Endodermal cell (in vitro differentiated cells): ENCODE measurements at regions not wholly inside any gene's neighbourhood (a gene's known extent, or its start where the extent isn't known, plus 50 kb on each side); places are given as distances from the start of the nearest gene placed in this dataset.

Source experiments
- DNase-seq: peaks from one replicate; pipeline ENCODE4 v3.0.0-alpha.2; 2017
- H3K27ac ChIP-seq: 2 replicates; pipeline ENCODE4 v1.5.1; 2013; ENCODE audit warnings: mild to moderate bottlenecking, low read depth, low read length, moderate library complexity
- H3K27me3 ChIP-seq: 2 replicates; pipeline ENCODE4 v1.6.1; 2013; ENCODE audit warnings: mild to moderate bottlenecking, low read length, moderate library complexity; ENCODE audit not compliant: insufficient read depth, control insufficient read depth, poor library complexity, severe bottlenecking
- H3K36me3 ChIP-seq: 2 replicates; pipeline ENCODE4 v1.7.0; 2013; ENCODE audit warnings: mild to moderate bottlenecking, low read length, moderate library complexity; ENCODE audit not compliant: control insufficient read depth, insufficient read depth
- H3K4me1 ChIP-seq: one replicate; pipeline ENCODE4 v1.7.0; 2013; ENCODE audit warnings: low read length; ENCODE audit not compliant: control insufficient read depth, insufficient read depth
- H3K4me3 ChIP-seq: 2 replicates; pipeline ENCODE4 v1.5.1; 2013; ENCODE audit warnings: mild to moderate bottlenecking, low read length, moderate library complexity
- H3K9ac ChIP-seq: 2 replicates; pipeline ENCODE4 v1.6.1; 2013; ENCODE audit warnings: mild to moderate bottlenecking, low read length, moderate library complexity; ENCODE audit not compliant: poor library complexity, severe bottlenecking; ENCODE audit errors: extremely low read depth
- H3K9me3 ChIP-seq: 2 replicates; pipeline ENCODE4 v1.6.1; 2013; ENCODE audit warnings: mild to moderate bottlenecking, low read length, moderate library complexity; ENCODE audit not compliant: control insufficient read depth
- H3K27ac Mint-ChIP-seq: 2 replicates; pipeline ENCODE4 v1.8.0; 2020; ENCODE audit warnings: mixed read lengths
- H3K27me3 Mint-ChIP-seq: 2 replicates; pipeline ENCODE4 v1.8.0; 2021; ENCODE audit warnings: mild to moderate bottlenecking, mixed read lengths; ENCODE audit not compliant: insufficient read depth
- H3K36me3 Mint-ChIP-seq: 2 replicates; pipeline ENCODE4 v1.8.0; 2020; ENCODE audit warnings: low read depth, mixed read lengths
- H3K4me1 Mint-ChIP-seq: 2 replicates; pipeline ENCODE4 v1.8.0; 2020; ENCODE audit warnings: mixed read lengths
- H3K4me3 Mint-ChIP-seq: 2 replicates; pipeline ENCODE4 v1.8.0; 2020; ENCODE audit warnings: mild to moderate bottlenecking, moderate library complexity, mixed read lengths
- H3K9me3 Mint-ChIP-seq: 2 replicates; pipeline ENCODE4 v1.8.0; 2020; ENCODE audit warnings: mild to moderate bottlenecking, mixed read lengths
- WGBS, 2 experiments: methylation state at CpG; one replicate each; pipeline versions ENCODE4 v1.1.5 to v1.1.7; 2013; ENCODE audit warnings: missing lambda C conversion rate in 2 of 2, mixed read lengths in 1 of 2; ENCODE audit not compliant: insufficient coverage in 1 of 2, insufficient read length in 1 of 2; 5-methylcytosine and 5-hydroxymethylcytosine counted together
- TF ChIP-seq, protein P1 (sequence below): fragments of 200-600 bp; sonication (generic); conservative IDR thresholded peaks from 2 replicates; pipeline ENCODE4 v1.5.0; 2021; ENCODE audit warnings: antibody characterized with exemption, mild to moderate bottlenecking

DNA sequence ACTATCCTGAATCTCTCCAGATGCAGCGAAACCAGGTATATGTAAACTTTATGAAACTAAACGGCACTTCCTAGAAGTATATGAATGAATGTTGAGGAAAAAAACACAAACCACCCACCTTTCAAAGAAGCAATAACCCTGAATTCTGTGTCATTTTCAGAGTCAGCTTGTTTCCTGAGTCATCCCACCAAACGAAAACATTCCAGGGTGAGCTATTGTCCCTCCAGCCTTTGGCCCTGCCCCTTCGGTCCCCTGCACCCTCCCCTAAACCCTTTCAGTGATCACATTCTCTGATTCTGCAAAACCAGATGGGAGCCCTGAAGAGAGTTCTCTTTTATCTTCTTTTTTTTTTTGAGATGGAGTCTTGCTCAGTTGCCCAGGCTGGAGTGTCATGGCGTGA is 202.6 kb upstream of the ALG10B start:
- H3K36me3 ChIP-seq: no peaks in the 10 kb centered on the region
- H3K27me3 Mint-ChIP-seq: no peaks in the 10 kb centered on the region
- WGBS, 2 experiments: 65% methylated on average over 4 of the region's 5 CpGs; no CpG with 5 or more reads in 1 of the 2 experiments
- DNase-seq: no peak
- H3K4me3 Mint-ChIP-seq: no peak overlapping the region
- H3K4me3 ChIP-seq: no peak overlapping the region
- no peaks in the 10 kb centered on the region for H3K27me3 ChIP-seq
- peaks cover 85% of the 10 kb centered on the region for H3K9me3 Mint-ChIP-seq
- H3K27ac ChIP-seq: no peak overlapping the region
- H3K4me1 ChIP-seq: no peaks in the 10 kb centered on the region
- H3K9ac ChIP-seq: no peak overlapping the region
- no peaks in the 10 kb centered on the region for H3K36me3 Mint-ChIP-seq
- H3K9me3 ChIP-seq: peaks cover 74% of the 10 kb centered on the region
- TF ChIP-seq, protein P1, sequence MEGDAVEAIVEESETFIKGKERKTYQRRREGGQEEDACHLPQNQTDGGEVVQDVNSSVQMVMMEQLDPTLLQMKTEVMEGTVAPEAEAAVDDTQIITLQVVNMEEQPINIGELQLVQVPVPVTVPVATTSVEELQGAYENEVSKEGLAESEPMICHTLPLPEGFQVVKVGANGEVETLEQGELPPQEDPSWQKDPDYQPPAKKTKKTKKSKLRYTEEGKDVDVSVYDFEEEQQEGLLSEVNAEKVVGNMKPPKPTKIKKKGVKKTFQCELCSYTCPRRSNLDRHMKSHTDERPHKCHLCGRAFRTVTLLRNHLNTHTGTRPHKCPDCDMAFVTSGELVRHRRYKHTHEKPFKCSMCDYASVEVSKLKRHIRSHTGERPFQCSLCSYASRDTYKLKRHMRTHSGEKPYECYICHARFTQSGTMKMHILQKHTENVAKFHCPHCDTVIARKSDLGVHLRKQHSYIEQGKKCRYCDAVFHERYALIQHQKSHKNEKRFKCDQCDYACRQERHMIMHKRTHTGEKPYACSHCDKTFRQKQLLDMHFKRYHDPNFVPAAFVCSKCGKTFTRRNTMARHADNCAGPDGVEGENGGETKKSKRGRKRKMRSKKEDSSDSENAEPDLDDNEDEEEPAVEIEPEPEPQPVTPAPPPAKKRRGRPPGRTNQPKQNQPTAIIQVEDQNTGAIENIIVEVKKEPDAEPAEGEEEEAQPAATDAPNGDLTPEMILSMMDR: no peak
- no peaks in the 10 kb centered on the region for H3K4me1 Mint-ChIP-seq
- H3K27ac Mint-ChIP-seq: no peak overlapping the region

DNA sequence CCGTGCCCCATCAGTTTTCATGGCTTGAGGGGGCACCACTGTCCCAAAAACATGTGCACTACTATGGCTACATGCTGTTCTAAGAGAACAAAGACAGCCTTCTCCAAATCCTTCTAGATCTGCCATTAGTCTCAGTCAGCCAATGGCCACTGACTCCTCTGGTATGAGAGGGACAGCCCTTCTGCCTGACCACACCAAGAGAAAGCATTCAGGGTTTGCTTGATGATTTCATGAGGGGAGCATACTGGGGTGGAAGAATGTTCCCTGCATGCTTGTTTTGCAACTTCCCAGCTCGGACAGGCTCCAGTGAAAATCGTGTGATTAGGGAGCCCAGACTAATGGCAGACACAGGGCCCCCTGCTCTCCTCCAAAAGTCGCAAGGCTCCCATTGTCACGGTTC is 199.6 kb upstream of the ALG10B start:
- Mint-ChIP-seq H3K27ac (no peak overlapping the region), H3K36me3 (no peaks in the 10 kb centered on the region), H3K9me3 (peaks cover 93% of the 10 kb centered on the region), H3K4me3 (no peak overlapping the region), H3K27me3 (no peaks in the 10 kb centered on the region), H3K4me1 (no peaks in the 10 kb centered on the region)
- peaks cover 75% of the 10 kb centered on the region for H3K9me3 ChIP-seq
- no peak overlapping the region for H3K9ac ChIP-seq
- H3K4me3 ChIP-seq: no peak overlapping the region
- no peak overlapping the region for H3K27ac ChIP-seq
- no peaks in the 10 kb centered on the region for H3K27me3 ChIP-seq
- no peaks in the 10 kb centered on the region for H3K4me1 ChIP-seq
- TF ChIP-seq, protein P1: no peak
- WGBS, 2 experiments: 50 to 51% methylated on average over 2 to 5 of the region's 5 CpGs
- H3K36me3 ChIP-seq: no peaks in the 10 kb centered on the region
- DNase-seq: no peak

- TF ChIP-seq, protein P1: no peak
- Histone ChIP-seq H3K36me3 (no peaks in the 10 kb centered on the region), H3K27ac (no peak overlapping the region), H3K4me1 (no peaks in the 10 kb centered on the region), H3K9me3 (peaks cover 75% of the 10 kb centered on the region), H3K27me3 (no peaks in the 10 kb centered on the region), H3K9ac (no peak overlapping the region), H3K4me3 (no peak overlapping the region)
- DNase-seq: no peak
- peaks cover 92% of the 10 kb centered on the region for H3K9me3 Mint-ChIP-seq
- H3K4me3 Mint-ChIP-seq: no peak overlapping the region
- no peak overlapping the region for H3K27ac Mint-ChIP-seq
- 94 to 100% methylated on average over 1 to 3 of the region's 3 CpGs for WGBS, 2 experiments
- H3K4me1 Mint-ChIP-seq: no peaks in the 10 kb centered on the region
- H3K27me3 Mint-ChIP-seq: no peaks in the 10 kb centered on the region
- H3K36me3 Mint-ChIP-seq: no peaks in the 10 kb centered on the region
These were observed 197.9 kb upstream of the ALG10B start for GRCh38 chr12:38118632-38119031.
